Liver (tissue), 8 donors: ENCODE measurements at regions not wholly inside any gene's neighbourhood (a gene's known extent, or its start where the extent isn't known, plus 50 kb on each side); places are given as distances from the start of the nearest gene placed in this dataset.

ENCODE experiments used
- DNase-seq: peaks from one replicate; pipeline ENCODE4 v3.0.0-alpha.2; 2017; ENCODE audit warnings: low spot score
- H3K27ac ChIP-seq, 2 donors: one replicate each; pipeline ENCODE4 v1.7.0; 2013; ENCODE audit warnings: inconsistent platforms in 2 of 2, low read length in 2 of 2, control low read depth in 1 of 2, low read depth in 1 of 2, mild to moderate bottlenecking in 1 of 2
- H3K27me3 ChIP-seq, 4 donors: one replicate each; pipeline versions ENCODE4 v1.6.1 to v1.7.0; 2013; ENCODE audit warnings: low read length in 3 of 4, inconsistent platforms in 1 of 4, mild to moderate bottlenecking in 1 of 4, moderate library complexity in 1 of 4; ENCODE audit not compliant: control insufficient read depth in 4 of 4, insufficient read depth in 4 of 4
- H3K36me3 ChIP-seq, 4 donors: one replicate each; pipeline versions ENCODE4 v1.6.1 to v1.7.0; 2013; ENCODE audit warnings: low read length in 3 of 4, mild to moderate bottlenecking in 3 of 4, low read depth in 1 of 4, moderate library complexity in 1 of 4; ENCODE audit not compliant: control insufficient read depth in 4 of 4, insufficient read depth in 3 of 4
- H3K4me1 ChIP-seq, 4 donors: one replicate each; pipeline versions ENCODE4 v1.6.1 to v1.7.0; 2013; ENCODE audit warnings: low read length in 3 of 4, mild to moderate bottlenecking in 3 of 4, moderate library complexity in 1 of 4; ENCODE audit not compliant: control insufficient read depth in 4 of 4, insufficient read depth in 4 of 4
- H3K4me3 ChIP-seq, 3 donors: one replicate each; pipeline versions ENCODE4 v1.6.1 to v1.7.0; 2013; ENCODE audit warnings: low read length in 3 of 3, control low read depth in 1 of 3, low read depth in 1 of 3, mild to moderate bottlenecking in 1 of 3
- H3K9ac ChIP-seq, 2 donors: one replicate each; pipeline ENCODE4 v1.7.0; 2013; ENCODE audit warnings: low read length in 2 of 2, mild to moderate bottlenecking in 2 of 2, moderate library complexity in 2 of 2, control low read depth in 1 of 2, low read depth in 1 of 2
- H3K9me3 ChIP-seq, 4 donors: one replicate each; pipeline versions ENCODE4 v1.6.1 to v1.7.0; 2013; ENCODE audit warnings: low read length in 3 of 4; ENCODE audit not compliant: control insufficient read depth in 4 of 4
- EGR1 ChIP-seq, 2 donors: IDR thresholded peaks; 2 replicates each; pipeline ENCODE4 v1.6.1; 2016 to 2018; ENCODE audit warnings: antibody characterized with exemption in 2 of 2, low read depth in 2 of 2
- FOXA1 ChIP-seq: IDR thresholded peaks from 2 replicates; pipeline ENCODE4 v1.6.1; 2016; ENCODE audit warnings: antibody characterized with exemption
- FOXA2 ChIP-seq: IDR thresholded peaks from 2 replicates; pipeline ENCODE4 v1.6.1; 2016; ENCODE audit warnings: antibody characterized with exemption
- HNF4A ChIP-seq, 2 donors: conservative IDR thresholded peaks; 2 replicates each; pipeline ENCODE4 v1.6.1; 2016; ENCODE audit warnings: antibody characterized with exemption in 2 of 2, mild to moderate bottlenecking in 2 of 2
- HNF4G ChIP-seq: IDR thresholded peaks from 2 replicates; pipeline ENCODE4 v1.6.1; 2016; ENCODE audit warnings: antibody characterized with exemption
- JUND ChIP-seq, 2 donors: IDR thresholded peaks; 2 replicates each; pipeline ENCODE4 v1.6.1; 2016; ENCODE audit warnings: antibody characterized with exemption in 2 of 2
- RAD21 ChIP-seq, 2 donors: IDR thresholded peaks; 2 replicates each; pipeline ENCODE4 v1.6.1; 2016; ENCODE audit warnings: antibody characterized with exemption in 2 of 2, mild to moderate bottlenecking in 2 of 2
- SP1 ChIP-seq: IDR thresholded peaks from 2 replicates; pipeline ENCODE4 v1.6.1; 2018; ENCODE audit warnings: antibody characterized with exemption, mild to moderate bottlenecking
- TAF1 ChIP-seq: conservative IDR thresholded peaks from 2 replicates; pipeline ENCODE4 v1.6.1; 2016; ENCODE audit warnings: antibody characterized with exemption, mild to moderate bottlenecking
- WGBS: extraction: QIAGEN DNeasy Blood & Tissue Kit; methylation state at CpG from one replicate; pipeline ENCODE4 v1.1.7; 2013; 5-methylcytosine and 5-hydroxymethylcytosine counted together
- TF ChIP-seq, protein P1 (sequence below): IDR thresholded peaks from 2 replicates; pipeline ENCODE4 v1.6.1; 2016; ENCODE audit warnings: antibody characterized with exemption
- TF ChIP-seq, protein P2 (sequence below): fragments of 150-350 bp; IDR thresholded peaks from 2 replicates; pipeline ENCODE4 v1.5.1; 2017; ENCODE audit warnings: improper control_type of control experiment, low read depth, low read length; ENCODE audit not compliant: missing input control
- TF ChIP-seq, protein P3 (sequence below): IDR thresholded peaks from 2 replicates; pipeline ENCODE4 v1.6.1; 2016; ENCODE audit warnings: antibody characterized with exemption, mild to moderate bottlenecking
- TF ChIP-seq, protein P4 (sequence below): IDR thresholded peaks from 2 replicates; pipeline ENCODE4 v1.6.1; 2016; ENCODE audit warnings: antibody characterized with exemption
- TF ChIP-seq, protein P5 (sequence below): IDR thresholded peaks from 2 replicates; pipeline ENCODE4 v1.6.1; 2016; ENCODE audit warnings: antibody characterized with exemption
- donor health status: healthy.
- donor health status: healthy.
- donor health status: healthy.
- donor health status: healthy.
- donor health status: healthy.

DNA sequence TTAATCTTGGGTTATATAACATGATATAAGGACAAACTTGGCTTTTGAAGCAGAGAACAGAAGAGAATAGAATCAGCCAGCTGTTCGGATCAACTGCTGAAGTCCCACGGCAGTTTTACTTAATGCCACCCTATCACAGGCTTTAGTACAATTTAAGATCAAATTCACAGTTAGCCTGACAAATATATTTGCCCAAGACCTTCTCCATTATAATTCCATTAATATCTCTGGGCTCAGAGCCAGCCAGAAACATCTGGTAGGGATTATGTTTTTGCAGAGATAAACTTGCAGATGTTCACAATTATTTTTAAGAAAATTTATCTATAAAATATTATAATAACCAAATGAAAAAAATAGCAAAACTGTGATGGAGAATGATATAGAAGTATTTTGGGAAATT is 381.4 kb downstream of the RAD51AP2 start:
- DNase-seq: no peak
- no peak overlapping the region for H3K9ac ChIP-seq
- no peaks in the 10 kb centered on the region for H3K36me3 ChIP-seq
- no peaks in the 10 kb centered on the region for H3K9me3 ChIP-seq
- H3K27ac ChIP-seq: no peak overlapping the region
- TF ChIP-seq, protein P1, sequence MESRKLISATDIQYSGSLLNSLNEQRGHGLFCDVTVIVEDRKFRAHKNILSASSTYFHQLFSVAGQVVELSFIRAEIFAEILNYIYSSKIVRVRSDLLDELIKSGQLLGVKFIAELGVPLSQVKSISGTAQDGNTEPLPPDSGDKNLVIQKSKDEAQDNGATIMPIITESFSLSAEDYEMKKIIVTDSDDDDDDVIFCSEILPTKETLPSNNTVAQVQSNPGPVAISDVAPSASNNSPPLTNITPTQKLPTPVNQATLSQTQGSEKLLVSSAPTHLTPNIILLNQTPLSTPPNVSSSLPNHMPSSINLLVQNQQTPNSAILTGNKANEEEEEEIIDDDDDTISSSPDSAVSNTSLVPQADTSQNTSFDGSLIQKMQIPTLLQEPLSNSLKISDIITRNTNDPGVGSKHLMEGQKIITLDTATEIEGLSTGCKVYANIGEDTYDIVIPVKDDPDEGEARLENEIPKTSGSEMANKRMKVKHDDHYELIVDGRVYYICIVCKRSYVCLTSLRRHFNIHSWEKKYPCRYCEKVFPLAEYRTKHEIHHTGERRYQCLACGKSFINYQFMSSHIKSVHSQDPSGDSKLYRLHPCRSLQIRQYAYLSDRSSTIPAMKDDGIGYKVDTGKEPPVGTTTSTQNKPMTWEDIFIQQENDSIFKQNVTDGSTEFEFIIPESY: no peak
- TF ChIP-seq HNF4A (conservative IDR thresholded peaks at IDR 0.05) (no peak), FOXA2 (no peak), RAD21 (IDR thresholded peaks at IDR 0.05) (no peak), FOXA1 (no peak), HNF4G (no peak), TAF1 (no peak), SP1 (no peak), JUND (IDR thresholded peaks at IDR 0.05) (no peak), EGR1 (IDR thresholded peaks at IDR 0.05; ENCODE audit: low read depth in 2 of 2) (no peak)
- TF ChIP-seq, protein P2, sequence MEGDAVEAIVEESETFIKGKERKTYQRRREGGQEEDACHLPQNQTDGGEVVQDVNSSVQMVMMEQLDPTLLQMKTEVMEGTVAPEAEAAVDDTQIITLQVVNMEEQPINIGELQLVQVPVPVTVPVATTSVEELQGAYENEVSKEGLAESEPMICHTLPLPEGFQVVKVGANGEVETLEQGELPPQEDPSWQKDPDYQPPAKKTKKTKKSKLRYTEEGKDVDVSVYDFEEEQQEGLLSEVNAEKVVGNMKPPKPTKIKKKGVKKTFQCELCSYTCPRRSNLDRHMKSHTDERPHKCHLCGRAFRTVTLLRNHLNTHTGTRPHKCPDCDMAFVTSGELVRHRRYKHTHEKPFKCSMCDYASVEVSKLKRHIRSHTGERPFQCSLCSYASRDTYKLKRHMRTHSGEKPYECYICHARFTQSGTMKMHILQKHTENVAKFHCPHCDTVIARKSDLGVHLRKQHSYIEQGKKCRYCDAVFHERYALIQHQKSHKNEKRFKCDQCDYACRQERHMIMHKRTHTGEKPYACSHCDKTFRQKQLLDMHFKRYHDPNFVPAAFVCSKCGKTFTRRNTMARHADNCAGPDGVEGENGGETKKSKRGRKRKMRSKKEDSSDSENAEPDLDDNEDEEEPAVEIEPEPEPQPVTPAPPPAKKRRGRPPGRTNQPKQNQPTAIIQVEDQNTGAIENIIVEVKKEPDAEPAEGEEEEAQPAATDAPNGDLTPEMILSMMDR: no peak
- TF ChIP-seq, protein P3, sequence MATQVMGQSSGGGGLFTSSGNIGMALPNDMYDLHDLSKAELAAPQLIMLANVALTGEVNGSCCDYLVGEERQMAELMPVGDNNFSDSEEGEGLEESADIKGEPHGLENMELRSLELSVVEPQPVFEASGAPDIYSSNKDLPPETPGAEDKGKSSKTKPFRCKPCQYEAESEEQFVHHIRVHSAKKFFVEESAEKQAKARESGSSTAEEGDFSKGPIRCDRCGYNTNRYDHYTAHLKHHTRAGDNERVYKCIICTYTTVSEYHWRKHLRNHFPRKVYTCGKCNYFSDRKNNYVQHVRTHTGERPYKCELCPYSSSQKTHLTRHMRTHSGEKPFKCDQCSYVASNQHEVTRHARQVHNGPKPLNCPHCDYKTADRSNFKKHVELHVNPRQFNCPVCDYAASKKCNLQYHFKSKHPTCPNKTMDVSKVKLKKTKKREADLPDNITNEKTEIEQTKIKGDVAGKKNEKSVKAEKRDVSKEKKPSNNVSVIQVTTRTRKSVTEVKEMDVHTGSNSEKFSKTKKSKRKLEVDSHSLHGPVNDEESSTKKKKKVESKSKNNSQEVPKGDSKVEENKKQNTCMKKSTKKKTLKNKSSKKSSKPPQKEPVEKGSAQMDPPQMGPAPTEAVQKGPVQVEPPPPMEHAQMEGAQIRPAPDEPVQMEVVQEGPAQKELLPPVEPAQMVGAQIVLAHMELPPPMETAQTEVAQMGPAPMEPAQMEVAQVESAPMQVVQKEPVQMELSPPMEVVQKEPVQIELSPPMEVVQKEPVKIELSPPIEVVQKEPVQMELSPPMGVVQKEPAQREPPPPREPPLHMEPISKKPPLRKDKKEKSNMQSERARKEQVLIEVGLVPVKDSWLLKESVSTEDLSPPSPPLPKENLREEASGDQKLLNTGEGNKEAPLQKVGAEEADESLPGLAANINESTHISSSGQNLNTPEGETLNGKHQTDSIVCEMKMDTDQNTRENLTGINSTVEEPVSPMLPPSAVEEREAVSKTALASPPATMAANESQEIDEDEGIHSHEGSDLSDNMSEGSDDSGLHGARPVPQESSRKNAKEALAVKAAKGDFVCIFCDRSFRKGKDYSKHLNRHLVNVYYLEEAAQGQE: no peak
- TF ChIP-seq, protein P4, sequence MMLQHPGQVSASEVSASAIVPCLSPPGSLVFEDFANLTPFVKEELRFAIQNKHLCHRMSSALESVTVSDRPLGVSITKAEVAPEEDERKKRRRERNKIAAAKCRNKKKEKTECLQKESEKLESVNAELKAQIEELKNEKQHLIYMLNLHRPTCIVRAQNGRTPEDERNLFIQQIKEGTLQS: no peak
- TF ChIP-seq, protein P5, sequence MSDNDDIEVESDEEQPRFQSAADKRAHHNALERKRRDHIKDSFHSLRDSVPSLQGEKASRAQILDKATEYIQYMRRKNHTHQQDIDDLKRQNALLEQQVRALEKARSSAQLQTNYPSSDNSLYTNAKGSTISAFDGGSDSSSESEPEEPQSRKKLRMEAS: no peak
- H3K4me3 ChIP-seq: no peak overlapping the region
- no peaks in the 10 kb centered on the region for H3K4me1 ChIP-seq
- 91% methylated on average over 2 of the region's 2 CpGs for WGBS
- peaks cover 0 to 5% (median 0%) of the 10 kb centered on the region in 4 donors for H3K27me3 ChIP-seq

DNA sequence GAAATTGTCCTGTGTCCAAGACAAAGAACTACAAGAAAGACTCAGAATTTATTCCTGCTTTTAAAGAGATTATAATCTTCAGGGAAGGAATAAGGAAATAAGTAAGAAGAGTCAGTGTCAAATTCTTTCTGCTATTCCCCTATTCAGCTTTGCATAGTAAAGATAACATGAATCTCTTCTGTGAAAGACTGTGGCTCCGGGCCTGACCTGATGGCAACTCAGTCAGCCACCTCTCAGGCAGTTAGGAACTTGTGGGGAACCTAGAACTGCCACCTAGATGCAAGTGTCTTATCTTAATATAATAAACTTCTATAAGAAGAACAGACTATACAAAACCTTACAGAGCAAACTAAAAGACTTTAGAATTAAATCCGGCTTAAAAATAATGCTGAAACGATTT is 382.0 kb downstream of the RAD51AP2 start:
- 62% methylated on average over 3 of the region's 3 CpGs for WGBS
- TF ChIP-seq FOXA2: no peak
- H3K4me1 ChIP-seq: no peaks in the 10 kb centered on the region
- no peak for DNase-seq
- H3K27me3 ChIP-seq: peaks cover 0 to 5% (median 0%) of the 10 kb centered on the region in 4 donors
- H3K36me3 ChIP-seq: no peaks in the 10 kb centered on the region
- no peak overlapping the region for H3K9ac ChIP-seq
- no peak overlapping the region for H3K27ac ChIP-seq
- H3K4me3 ChIP-seq: no peak overlapping the region
- H3K9me3 ChIP-seq: no peaks in the 10 kb centered on the region
